GM12878 (cell line): ENCODE measurements at regions not wholly inside any gene's neighbourhood (a gene's known extent, or its start where the extent isn't known, plus 50 kb on each side); places are given as distances from the start of the nearest gene placed in this dataset.

ENCODE experiments used
- ATAC-seq: fragments of 200-7000 bp; cut with Tn5 transposase; 3 replicates; pipeline ENCODE4 v1.9.1; 2020; ENCODE audit warnings: mild to moderate bottlenecking, moderate library complexity
- BruUV-seq: library from RNA; stranded (reverse); fragments of 400-500 nt; replicated peaks from 2 replicates; lab custom pipeline; 2021; lab: Mats Ljungman, UMichigan
- CTCF ChIA-PET: fragments of 300-600 bp; sonication (Branson Sonifier 250); formaldehyde crosslinking; extraction: SDS; loops from one replicate; lab custom pipeline; 2021; ENCODE audit warnings: inconsistent platforms; lab: Yijun Ruan, JAX
- POLR2A ChIA-PET: fragments of 350-600 bp; formaldehyde crosslinking; extraction: SDS; loops from one replicate; lab custom pipeline; 2021; ENCODE audit warnings: inconsistent platforms; lab: Charles Lee
- RAD21 ChIA-PET: fragments of 300-600 bp; sonication (Branson Sonifier 250); formaldehyde crosslinking; loops from one replicate; lab custom pipeline; 2023; ENCODE audit warnings: antibody characterized with exemption; ENCODE audit not compliant: unreplicated experiment; lab: Charles Lee
- SMC1A ChIA-PET: fragments of 300-600 bp; sonication (Branson Sonifier 250); formaldehyde crosslinking; loops from one replicate; lab custom pipeline; 2023; ENCODE audit not compliant: unreplicated experiment, uncharacterized antibody; lab: Charles Lee
- DNase-seq: peaks from one replicate; pipeline ENCODE4 v3.0.0-alpha.2; 2011; ENCODE audit warnings: low read depth, low spot score
- FAIRE-seq: peaks from 3 replicates; lab custom pipeline; 2011; peaks lifted over from hg19 to GRCh38; lab: Jason Lieb, UNC
- H2AFZ ChIP-seq: 2 replicates; pipeline ENCODE4 v1.6.0; 2011; ENCODE audit warnings: low read depth, low read length, control low read depth; ENCODE audit not compliant: control insufficient read depth
- H3K27ac ChIP-seq: 2 replicates; pipeline ENCODE4 v1.5.1; 2011; ENCODE audit warnings: control low read depth; ENCODE audit not compliant: control insufficient read depth, insufficient read depth
- H3K27me3 ChIP-seq, 2 experiments: replicated peaks in 1 of 2; 2 replicates each; pipeline versions ENCODE4 v1.6.0 to v1.6.1; 2011; ENCODE audit warnings: low read length in 1 of 2; ENCODE audit not compliant: control insufficient read depth in 2 of 2, insufficient read depth in 2 of 2
- H3K36me3 ChIP-seq, 2 experiments: 2 replicates each; pipeline ENCODE4 v1.5.1; 2011; ENCODE audit warnings: low read length in 1 of 2; ENCODE audit not compliant: control insufficient read depth in 2 of 2, insufficient read depth in 2 of 2
- H3K4me1 ChIP-seq: 2 replicates; pipeline ENCODE4 v1.6.1; 2011; ENCODE audit warnings: mild to moderate bottlenecking, low read length, moderate library complexity, mixed read lengths; ENCODE audit not compliant: control insufficient read depth, insufficient read depth
- H3K4me2 ChIP-seq: 2 replicates; pipeline ENCODE4 v1.6.0; 2011; ENCODE audit warnings: control low read depth; ENCODE audit not compliant: control insufficient read depth, insufficient read depth
- H3K4me3 ChIP-seq: fragments of 200-600 bp; sonication (generic); 2 replicates; pipeline ENCODE4 v1.5.1; 2016
- H3K79me2 ChIP-seq: 2 replicates; pipeline ENCODE4 v1.6.0; 2011; ENCODE audit warnings: low read length; ENCODE audit not compliant: control insufficient read depth, insufficient read depth
- H3K9ac ChIP-seq: 2 replicates; pipeline ENCODE4 v1.8.0; 2011; ENCODE audit warnings: low read length, control low read depth, mixed read lengths; ENCODE audit not compliant: control insufficient read depth, insufficient read depth
- H3K9me3 ChIP-seq: replicated peaks from 3 replicates; pipeline ENCODE4 v1.5.1; 2011; ENCODE audit warnings: mild to moderate bottlenecking, low read length; ENCODE audit not compliant: control insufficient read depth, insufficient read depth
- H4K20me1 ChIP-seq: 2 replicates; pipeline ENCODE4 v1.6.0; 2011; ENCODE audit not compliant: control insufficient read depth, insufficient read depth
- BRCA1 ChIP-seq: IDR thresholded peaks from 2 replicates; pipeline ENCODE4 v1.6.1; 2011; ENCODE audit warnings: low read depth, low read length, improper control_type of control experiment
- CEBPZ ChIP-seq: fragments of 150-350 bp; IDR thresholded peaks from 2 replicates; pipeline ENCODE4 v1.6.1; 2016; ENCODE audit warnings: low read depth, low read length
- FOXM1 ChIP-seq: IDR thresholded peaks from 2 replicates; pipeline ENCODE4 v1.6.1; 2012; ENCODE audit warnings: low read depth, mild to moderate bottlenecking, inconsistent platforms, low read length, moderate library complexity
- JUNB ChIP-seq: IDR thresholded peaks from 2 replicates; pipeline ENCODE4 v1.6.1; 2016; ENCODE audit warnings: antibody characterized with exemption, mild to moderate bottlenecking
- SIN3A ChIP-seq: IDR thresholded peaks from 2 replicates; pipeline ENCODE4 v1.6.1; 2012; ENCODE audit warnings: low read depth, low read length, improper control_type of control experiment
- SREBF2 ChIP-seq: IDR thresholded peaks from 2 replicates; pipeline ENCODE4 v1.6.1; 2012; ENCODE audit warnings: mild to moderate bottlenecking, low read length
- WGBS: methylation state at CpG from one replicate; pipeline ENCODE4 v1.1.6; 2016; ENCODE audit warnings: low lambda C conversion rate; ENCODE audit not compliant: insufficient replicate concordance, insufficient coverage; ENCODE audit errors: missing lambda C conversion rate; 5-methylcytosine and 5-hydroxymethylcytosine counted together
- in situ Hi-C: fragments of 300-500 bp; cut with MboI; formaldehyde crosslinking; loops from 9 replicates; pipeline ENCODE4 v1.14.3; 2018; ENCODE audit warnings: mixed read lengths
- intact Hi-C: fragments of 100-400 bp; cut with micrococcal nuclease; formaldehyde crosslinking; loops from one replicate; pipeline ENCODE4 v1.14.2; 2022; ENCODE audit not compliant: unreplicated experiment
- TF ChIP-seq, protein P1 (sequence below): fragments of 450-650 bp; IDR thresholded peaks from 2 replicates; pipeline ENCODE4 v1.6.1; 2017; ENCODE audit warnings: mild to moderate bottlenecking, low read depth, inconsistent platforms; ENCODE audit not compliant: poor library complexity, severe bottlenecking
- TF ChIP-seq, protein P2 (sequence below): fragments of 450-650 bp; IDR thresholded peaks from 2 replicates; pipeline ENCODE4 v1.6.1; 2017; ENCODE audit warnings: mild to moderate bottlenecking, moderate library complexity

- no peak for TF ChIP-seq CEBPZ
Measured at GRCh38 chr3:112736805-112737566, 96.0 kb upstream of the CCDC80 start (continued).

GRCh38 chr3:112736386-112736785 is 95.4 kb upstream of the CCDC80 start:
- intact Hi-C loops = no loop called here

More at GRCh38 chr3:112736386-112736785, 95.4 kb upstream of the CCDC80 start:
- WGBS = 91% methylated on average over 5 of the region's 5 CpGs
- DNase-seq (no peak), ATAC-seq (no peak), FAIRE-seq (no peak)
- TF ChIP-seq SREBF2 (no peak), FOXM1 (no peak), SIN3A (no peak), BRCA1 (no peak), JUNB (no peak)
- TF ChIP-seq, protein P1, sequence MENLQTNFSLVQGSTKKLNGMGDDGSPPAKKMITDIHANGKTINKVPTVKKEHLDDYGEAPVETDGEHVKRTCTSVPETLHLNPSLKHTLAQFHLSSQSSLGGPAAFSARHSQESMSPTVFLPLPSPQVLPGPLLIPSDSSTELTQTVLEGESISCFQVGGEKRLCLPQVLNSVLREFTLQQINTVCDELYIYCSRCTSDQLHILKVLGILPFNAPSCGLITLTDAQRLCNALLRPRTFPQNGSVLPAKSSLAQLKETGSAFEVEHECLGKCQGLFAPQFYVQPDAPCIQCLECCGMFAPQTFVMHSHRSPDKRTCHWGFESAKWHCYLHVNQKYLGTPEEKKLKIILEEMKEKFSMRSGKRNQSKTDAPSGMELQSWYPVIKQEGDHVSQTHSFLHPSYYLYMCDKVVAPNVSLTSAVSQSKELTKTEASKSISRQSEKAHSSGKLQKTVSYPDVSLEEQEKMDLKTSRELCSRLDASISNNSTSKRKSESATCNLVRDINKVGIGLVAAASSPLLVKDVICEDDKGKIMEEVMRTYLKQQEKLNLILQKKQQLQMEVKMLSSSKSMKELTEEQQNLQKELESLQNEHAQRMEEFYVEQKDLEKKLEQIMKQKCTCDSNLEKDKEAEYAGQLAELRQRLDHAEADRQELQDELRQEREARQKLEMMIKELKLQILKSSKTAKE = no peak
- TF ChIP-seq, protein P2, sequence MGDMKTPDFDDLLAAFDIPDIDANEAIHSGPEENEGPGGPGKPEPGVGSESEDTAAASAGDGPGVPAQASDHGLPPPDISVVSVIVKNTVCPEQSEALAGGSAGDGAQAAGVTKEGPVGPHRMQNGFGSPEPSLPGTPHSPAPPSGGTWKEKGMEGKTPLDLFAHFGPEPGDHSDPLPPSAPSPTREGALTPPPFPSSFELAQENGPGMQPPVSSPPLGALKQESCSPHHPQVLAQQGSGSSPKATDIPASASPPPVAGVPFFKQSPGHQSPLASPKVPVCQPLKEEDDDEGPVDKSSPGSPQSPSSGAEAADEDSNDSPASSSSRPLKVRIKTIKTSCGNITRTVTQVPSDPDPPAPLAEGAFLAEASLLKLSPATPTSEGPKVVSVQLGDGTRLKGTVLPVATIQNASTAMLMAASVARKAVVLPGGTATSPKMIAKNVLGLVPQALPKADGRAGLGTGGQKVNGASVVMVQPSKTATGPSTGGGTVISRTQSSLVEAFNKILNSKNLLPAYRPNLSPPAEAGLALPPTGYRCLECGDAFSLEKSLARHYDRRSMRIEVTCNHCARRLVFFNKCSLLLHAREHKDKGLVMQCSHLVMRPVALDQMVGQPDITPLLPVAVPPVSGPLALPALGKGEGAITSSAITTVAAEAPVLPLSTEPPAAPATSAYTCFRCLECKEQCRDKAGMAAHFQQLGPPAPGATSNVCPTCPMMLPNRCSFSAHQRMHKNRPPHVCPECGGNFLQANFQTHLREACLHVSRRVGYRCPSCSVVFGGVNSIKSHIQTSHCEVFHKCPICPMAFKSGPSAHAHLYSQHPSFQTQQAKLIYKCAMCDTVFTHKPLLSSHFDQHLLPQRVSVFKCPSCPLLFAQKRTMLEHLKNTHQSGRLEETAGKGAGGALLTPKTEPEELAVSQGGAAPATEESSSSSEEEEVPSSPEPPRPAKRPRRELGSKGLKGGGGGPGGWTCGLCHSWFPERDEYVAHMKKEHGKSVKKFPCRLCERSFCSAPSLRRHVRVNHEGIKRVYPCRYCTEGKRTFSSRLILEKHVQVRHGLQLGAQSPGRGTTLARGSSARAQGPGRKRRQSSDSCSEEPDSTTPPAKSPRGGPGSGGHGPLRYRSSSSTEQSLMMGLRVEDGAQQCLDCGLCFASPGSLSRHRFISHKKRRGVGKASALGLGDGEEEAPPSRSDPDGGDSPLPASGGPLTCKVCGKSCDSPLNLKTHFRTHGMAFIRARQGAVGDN = no peak
- H3K36me3 ChIP-seq = no peaks in the 10 kb centered on the region
- no peak overlapping the region for H3K4me3 ChIP-seq
- no peaks in the 10 kb centered on the region for H4K20me1 ChIP-seq
- no peaks in the 10 kb centered on the region for H3K79me2 ChIP-seq
- CTCF ChIA-PET = interaction anchor here (0.6 to 6.8 kb wide), 12 partner anchors 11 to 412 kb away, joined by 3 to 165 read pairs (median 15); no protein-coding TSS in a partner anchor
- RAD21 ChIA-PET = interaction anchor here (1.0 to 5.4 kb wide), 4 partner anchors 93 to 244 kb away, joined by 3 to 99 read pairs (median 48); partner anchors contain the start of gene CD200R1
- SMC1A ChIA-PET = interaction anchor here (0.6 to 8.1 kb wide), 16 partner anchors 11 to 443 kb away, joined by 3 to 174 read pairs (median 4); partner anchors contain the start of gene CD200R1
- no peak overlapping the region for H3K27ac ChIP-seq
- no peaks in the 10 kb centered on the region for H3K9me3 ChIP-seq
- H3K4me2 ChIP-seq = no peak overlapping the region
- H3K27me3 ChIP-seq = no peaks in the 10 kb centered on the region; a peak in 2 of 4 replicates
- no peak overlapping the region for H3K9ac ChIP-seq
- in situ Hi-C loops = loop anchor here (5.0 kb wide), 1 partner anchor 241 kb away; the partner anchor contains the start of gene CD200R1
- BruUV-seq = no TSS peak
- H3K4me1 ChIP-seq = no peaks in the 10 kb centered on the region
- POLR2A ChIA-PET = no interaction called here
- no peak overlapping the region for H2AFZ ChIP-seq
